Common myeloid progenitor, CD34-positive (primary cell): ENCODE measurements at regions not wholly inside any gene's neighbourhood (a gene's known extent, or its start where the extent isn't known, plus 50 kb on each side); places are given as distances from the start of the nearest gene placed in this dataset.

Experiments
- CTCF ChIA-PET: fragments of 350-600 bp; sonication (Branson Sonifier 250); formaldehyde crosslinking; loops from one replicate; lab custom pipeline; 2021; ENCODE audit warnings: antibody characterized with exemption; lab: Charles Lee
- POLR2A ChIA-PET: fragments of 350-600 bp; sonication (Branson Sonifier 250); formaldehyde crosslinking; loops from one replicate; lab custom pipeline; 2021; ENCODE audit warnings: antibody characterized with exemption; lab: Charles Lee
- DNase-seq, 3 donors: peaks; one replicate each; pipeline versions ENCODE4 v3.0.0 to v3.0.0-alpha.2; 2013
- H3K27ac ChIP-seq, 2 experiments: 1 replicate in 1 of 2; 2 replicates in 1 of 2; pipeline ENCODE4 v1.7.0; 2013; ENCODE audit warnings: inconsistent platforms in 2 of 2, low read length in 2 of 2, mild to moderate bottlenecking in 2 of 2, low read depth in 1 of 2, moderate library complexity in 1 of 2; ENCODE audit not compliant: severe bottlenecking in 2 of 2, insufficient read depth in 1 of 2, poor library complexity in 1 of 2
- H3K27me3 ChIP-seq, 5 experiments: replicated peaks in 2 of 5; 1 replicate in 3 of 5; 2 replicates in 2 of 5; pipeline versions ENCODE4 v1.6.1 to v1.7.0; 2013; ENCODE audit warnings: low read length in 4 of 5, mild to moderate bottlenecking in 2 of 5, moderate library complexity in 2 of 5, inconsistent platforms in 1 of 5; ENCODE audit not compliant: insufficient read depth in 5 of 5, control insufficient read depth in 4 of 5
- H3K36me3 ChIP-seq, 4 experiments: 1 replicate in 2 of 4; 2 replicates in 2 of 4; pipeline versions ENCODE4 v1.6.1 to v1.7.0; 2013; ENCODE audit warnings: low read length in 3 of 4, control low read depth in 1 of 4, mild to moderate bottlenecking in 1 of 4; ENCODE audit not compliant: control insufficient read depth in 4 of 4, insufficient read depth in 4 of 4
- H3K4me1 ChIP-seq, 4 experiments: 1 replicate in 3 of 4; 2 replicates in 1 of 4; pipeline versions ENCODE4 v1.6.1 to v1.7.1; 2013; ENCODE audit warnings: low read length in 3 of 4, mild to moderate bottlenecking in 3 of 4, control low read depth in 1 of 4, inconsistent platforms in 1 of 4, moderate library complexity in 1 of 4; ENCODE audit not compliant: control insufficient read depth in 4 of 4, insufficient read depth in 4 of 4; ENCODE audit errors: control extremely low read depth in 1 of 4
- H3K4me3 ChIP-seq, 7 experiments: 1 replicate in 4 of 7; 2 replicates in 3 of 7; pipeline versions ENCODE4 v1.5.1 to v1.7.0; 2013; ENCODE audit warnings: mild to moderate bottlenecking in 7 of 7, low read length in 6 of 7, moderate library complexity in 6 of 7, inconsistent platforms in 2 of 7, low read depth in 2 of 7, control low read depth in 1 of 7; ENCODE audit not compliant: insufficient read depth in 4 of 7, control insufficient read depth in 1 of 7; ENCODE audit errors: extremely low read depth in 1 of 7
- H3K9me3 ChIP-seq, 5 experiments: 1 replicate in 4 of 5; 2 replicates in 1 of 5; pipeline versions ENCODE4 v1.6.1 to v1.7.1; 2013; ENCODE audit warnings: low read length in 4 of 5, mild to moderate bottlenecking in 2 of 5, inconsistent platforms in 1 of 5, low read depth in 1 of 5, moderate library complexity in 1 of 5; ENCODE audit not compliant: control insufficient read depth in 4 of 5, insufficient read depth in 2 of 5; ENCODE audit errors: control extremely low read depth in 1 of 5
- WGBS: methylation state at CpG from one replicate; pipeline ENCODE4 v1.1.5; 2013; ENCODE audit not compliant: insufficient coverage; 5-methylcytosine and 5-hydroxymethylcytosine counted together

- H3K27ac ChIP-seq, result no peak overlapping the region
- WGBS, result 100% methylated on average over 1 of the region's 7 CpGs
- CTCF ChIA-PET, result no interaction called here
- H3K27me3 ChIP-seq, result no peaks in the 10 kb centered on the region
- POLR2A ChIA-PET, result no interaction called here
- no peaks in the 10 kb centered on the region for H3K4me1 ChIP-seq
- H3K9me3 ChIP-seq, result no peaks in the 10 kb centered on the region
- no peak overlapping the region for H3K4me3 ChIP-seq
- DNase-seq, result no peak
- H3K36me3 ChIP-seq, result no peaks in the 10 kb centered on the region
Measured at GRCh38 chr2:107091163-107091864, 205.3 kb upstream of the ST6GAL2 start.

- ChIA-PET POLR2A (no interaction called here), CTCF (no interaction called here)
- no peaks in the 10 kb centered on the region for H3K4me1 ChIP-seq
- H3K27ac ChIP-seq, result no peak overlapping the region
- H3K9me3 ChIP-seq, result no peaks in the 10 kb centered on the region
- H3K4me3 ChIP-seq, result no peak overlapping the region
- no peak for DNase-seq
- WGBS, result 100% methylated on average over 2 of the region's 4 CpGs
- H3K36me3 ChIP-seq, result no peaks in the 10 kb centered on the region
- no peaks in the 10 kb centered on the region for H3K27me3 ChIP-seq
Measured at GRCh38 chr2:107093426-107093957, 207.5 kb upstream of the ST6GAL2 start.

GRCh38 chr2:107094450-107094986 lies 208.6 kb upstream of the ST6GAL2 start:
- DNase-seq, result no peak
- no peak overlapping the region for H3K27ac ChIP-seq
- 95% methylated on average over 2 of the region's 4 CpGs for WGBS
- H3K4me1 ChIP-seq, result no peaks in the 10 kb centered on the region
- H3K4me3 ChIP-seq, result no peak overlapping the region
- CTCF ChIA-PET, result no interaction called here
- no peaks in the 10 kb centered on the region for H3K9me3 ChIP-seq
- H3K36me3 ChIP-seq, result no peaks in the 10 kb centered on the region
- H3K27me3 ChIP-seq, result no peaks in the 10 kb centered on the region
- POLR2A ChIA-PET, result no interaction called here

- H3K4me1 ChIP-seq, result no peaks in the 10 kb centered on the region
- no peak overlapping the region for H3K27ac ChIP-seq
- 100% methylated on average over 4 of the region's 8 CpGs for WGBS
- no peaks in the 10 kb centered on the region for H3K27me3 ChIP-seq
- POLR2A ChIA-PET, result no interaction called here
- no peaks in the 10 kb centered on the region for H3K36me3 ChIP-seq
- H3K4me3 ChIP-seq, result no peak overlapping the region
- H3K9me3 ChIP-seq, result peaks cover 0 to 14% (median 0%) of the 10 kb centered on the region in 5 experiments
- CTCF ChIA-PET, result no interaction called here
- no peak for DNase-seq
Measured at GRCh38 chr2:107102176-107102575, 216.2 kb upstream of the ST6GAL2 start.

GRCh38 chr2:107107351-107107750 lies 221.4 kb upstream of the ST6GAL2 start:
- Histone ChIP-seq H3K27ac (no peak overlapping the region), H3K36me3 (no peaks in the 10 kb centered on the region), H3K27me3 (no peaks in the 10 kb centered on the region), H3K4me3 (no peak overlapping the region), H3K4me1 (no peaks in the 10 kb centered on the region), H3K9me3 (peaks cover 0 to 16% (median 0%) of the 10 kb centered on the region in 5 experiments)
- POLR2A ChIA-PET, result no interaction called here
- no CpG with 5 or more reads among the region's 2 CpGs for WGBS
- CTCF ChIA-PET, result no interaction called here
- DNase-seq, result no peak

GRCh38 chr2:107108556-107108955 lies 222.6 kb upstream of the ST6GAL2 start:
- no peaks in the 10 kb centered on the region for H3K27me3 ChIP-seq
- POLR2A ChIA-PET, result no interaction called here
- no CpG with 5 or more reads among the region's 2 CpGs for WGBS
- CTCF ChIA-PET, result no interaction called here
- H3K36me3 ChIP-seq, result no peaks in the 10 kb centered on the region
- DNase-seq, result no peak
- H3K27ac ChIP-seq, result no peak overlapping the region
- peaks cover 0 to 11% (median 0%) of the 10 kb centered on the region in 5 experiments for H3K9me3 ChIP-seq
- no peak overlapping the region for H3K4me3 ChIP-seq
- no peaks in the 10 kb centered on the region for H3K4me1 ChIP-seq

GRCh38 chr2:107111623-107112022 lies 225.7 kb upstream of the ST6GAL2 start:
- Histone ChIP-seq H3K4me1 (no peaks in the 10 kb centered on the region), H3K4me3 (no peak overlapping the region), H3K36me3 (no peaks in the 10 kb centered on the region), H3K27ac (no peak overlapping the region), H3K27me3 (no peaks in the 10 kb centered on the region), H3K9me3 (peaks cover 0 to 4% (median 0%) of the 10 kb centered on the region in 5 experiments)
- ChIA-PET CTCF (no interaction called here), POLR2A (no interaction called here)
- 100% methylated on average over 1 of the region's 1 CpG for WGBS
- DNase-seq, result no peak
